Smooth muscle cell (in vitro differentiated cells): ENCODE measurements at regions not wholly inside any gene's neighbourhood (a gene's known extent, or its start where the extent isn't known, plus 50 kb on each side); places are given as distances from the start of the nearest gene placed in this dataset.

Experiments used
- DNase-seq: peaks from one replicate; lab custom pipeline; 2025; ENCODE audit not compliant: unreplicated experiment; lab: John Stamatoyannopoulos, UW
- H2AFZ ChIP-seq: fragments of 200-600 bp; sonication (generic); 2 replicates; pipeline ENCODE4 v1.6.0; 2016; ENCODE audit warnings: antibody characterized with exemption, low read depth, mild to moderate bottlenecking
- H3F3A ChIP-seq: fragments of 200-600 bp; sonication (generic); 2 replicates; pipeline ENCODE4 v1.6.0; 2017; ENCODE audit warnings: antibody characterized with exemption, low read depth
- H3K27ac ChIP-seq: fragments of 200-600 bp; sonication (generic); 2 replicates; pipeline ENCODE4 v1.5.1; 2016; ENCODE audit warnings: low read depth, mild to moderate bottlenecking
- H3K27me3 ChIP-seq: fragments of 200-600 bp; sonication (generic); 2 replicates; pipeline ENCODE4 v1.6.1; 2016; ENCODE audit warnings: low read depth, mild to moderate bottlenecking
- H3K36me3 ChIP-seq: fragments of 200-600 bp; sonication (generic); 2 replicates; pipeline ENCODE4 v1.5.1; 2016; ENCODE audit warnings: low read depth
- H3K4me1 ChIP-seq: fragments of 200-600 bp; sonication (generic); 2 replicates; pipeline ENCODE4 v1.5.1; 2016; ENCODE audit warnings: low read depth
- H3K4me2 ChIP-seq: fragments of 200-600 bp; sonication (generic); 2 replicates; pipeline ENCODE4 v1.6.0; 2016; ENCODE audit warnings: mild to moderate bottlenecking
- H3K4me3 ChIP-seq: fragments of 200-600 bp; sonication (generic); 2 replicates; pipeline ENCODE4 v1.5.1; 2016; ENCODE audit warnings: mild to moderate bottlenecking
- H3K79me2 ChIP-seq: fragments of 200-600 bp; sonication (generic); 2 replicates; pipeline ENCODE4 v1.6.0; 2016; ENCODE audit warnings: low read depth, mild to moderate bottlenecking
- H3K9ac ChIP-seq: fragments of 200-600 bp; sonication (generic); 2 replicates; pipeline ENCODE4 v1.6.0; 2016; ENCODE audit warnings: low read depth
- H3K9me3 ChIP-seq: fragments of 200-600 bp; sonication (generic); replicated peaks from 2 replicates; pipeline ENCODE4 v1.5.1; 2016; ENCODE audit warnings: low read depth
- H4K20me1 ChIP-seq: fragments of 200-600 bp; sonication (generic); 2 replicates; pipeline ENCODE4 v1.6.0; 2016; ENCODE audit warnings: low read depth
- CTCF ChIP-seq: fragments of 200-600 bp; sonication (generic); IDR thresholded peaks from 2 replicates; pipeline ENCODE4 v1.5.1; 2017; ENCODE audit warnings: borderline replicate concordance, mild to moderate bottlenecking, antibody characterized with exemption; ENCODE audit not compliant: insufficient read depth, poor library complexity, severe bottlenecking
- WGBS: methylation state at CpG from one replicate; pipeline ENCODE4 v1.1.7; 2016; ENCODE audit warnings: low lambda C conversion rate; 5-methylcytosine and 5-hydroxymethylcytosine counted together

- Histone ChIP-seq H4K20me1 (no peaks in the 10 kb centered on the region), H3F3A (peaks cover 3% of the 10 kb centered on the region), H3K4me2 (no peak overlapping the region), H3K27ac (no peak overlapping the region), H3K9me3 (no peaks in the 10 kb centered on the region), H3K27me3 (no peaks in the 10 kb centered on the region), H3K36me3 (no peaks in the 10 kb centered on the region), H3K4me1 (peaks cover 10% of the 10 kb centered on the region), H3K79me2 (no peaks in the 10 kb centered on the region), H3K9ac (no peak overlapping the region), H2AFZ (peak overlapping the region; percentile 36), H3K4me3 (no peak overlapping the region)
- no peak for TF ChIP-seq CTCF
- 66% methylated on average over 4 of the region's 4 CpGs for WGBS
- DNase-seq: no peak
Observed at GRCh38 chr12:91563011-91563765, 380.6 kb upstream of the DCN start.

- Histone ChIP-seq H3K27me3 (no peaks in the 10 kb centered on the region), H3K4me2 (no peak overlapping the region), H4K20me1 (no peaks in the 10 kb centered on the region), H3K79me2 (no peaks in the 10 kb centered on the region), H3K4me3 (no peak overlapping the region), H3K36me3 (no peaks in the 10 kb centered on the region), H3K27ac (no peak overlapping the region), H3F3A (peaks cover 3% of the 10 kb centered on the region), H2AFZ (no peak overlapping the region), H3K4me1 (peaks cover 10% of the 10 kb centered on the region), H3K9me3 (no peaks in the 10 kb centered on the region), H3K9ac (no peak overlapping the region)
- 89% methylated on average over 1 of the region's 1 CpG for WGBS
- no peak for DNase-seq
- TF ChIP-seq CTCF: no peak
Observed at GRCh38 chr12:91562476-91562875, 379.9 kb upstream of the DCN start.

- no peak overlapping the region for H3K27ac ChIP-seq
- H3K9me3 ChIP-seq: no peaks in the 10 kb centered on the region
- H3K9ac ChIP-seq: no peak overlapping the region
- no peaks in the 10 kb centered on the region for H3K27me3 ChIP-seq
- H3K79me2 ChIP-seq: no peaks in the 10 kb centered on the region
- H4K20me1 ChIP-seq: no peaks in the 10 kb centered on the region
- TF ChIP-seq CTCF: no peak
- no peak overlapping the region for H3K4me2 ChIP-seq
- H3F3A ChIP-seq: peaks cover 3% of the 10 kb centered on the region
- H2AFZ ChIP-seq: no peak overlapping the region
- H3K4me3 ChIP-seq: no peak overlapping the region
- no peak for DNase-seq
- no peaks in the 10 kb centered on the region for H3K36me3 ChIP-seq
- WGBS: 95% methylated on average over 2 of the region's 2 CpGs
- peaks cover 10% of the 10 kb centered on the region for H3K4me1 ChIP-seq
Observed at GRCh38 chr12:91561958-91562325, 379.3 kb upstream of the DCN start.
